ENCODE measurements at regions not wholly inside any gene's neighbourhood (a gene's known extent, or its start where the extent isn't known, plus 50 kb on each side); places are given as distances from the start of the nearest gene placed in this dataset.

DNA sequence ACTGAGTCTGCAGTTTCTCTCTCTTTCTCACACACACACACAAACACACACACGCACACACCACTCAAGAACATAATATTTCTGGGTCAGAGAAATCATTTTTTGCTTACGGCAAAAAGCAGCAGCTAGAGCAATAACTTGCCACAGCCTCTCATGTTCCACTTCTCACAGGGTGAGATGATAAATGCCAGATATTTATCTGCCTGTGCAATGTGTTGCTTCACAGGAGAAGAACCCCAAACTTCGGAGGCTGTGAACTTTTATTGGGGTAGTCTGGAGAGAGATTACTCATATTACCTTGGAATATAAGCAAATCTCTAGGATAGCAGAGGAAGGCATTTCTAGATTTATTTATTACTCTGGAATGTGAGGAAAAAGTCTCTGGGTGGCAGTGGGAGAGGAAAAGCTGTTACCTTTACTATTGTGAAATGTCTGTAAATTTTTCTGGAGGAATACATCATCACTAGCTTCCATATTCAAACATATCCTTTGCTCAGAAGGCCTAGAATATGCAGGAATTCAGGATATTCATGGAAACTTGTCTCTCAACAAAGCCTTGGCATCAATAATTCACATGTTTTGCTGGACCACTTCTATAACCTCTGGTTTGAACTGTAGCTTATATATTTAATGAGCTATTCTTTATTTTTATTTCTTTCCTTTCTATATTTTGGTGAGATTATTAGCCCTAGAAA lies 369.2 kb downstream of the NSUN3 start:
- H2AFZ ChIP-seq (ENCODE audit: low read depth, low read length): no peak overlapping the region
- H3K4me1 ChIP-seq (ENCODE audit: insufficient read depth, low read length): no peaks in the 10 kb centered on the region
- no peak overlapping the region for H3K4me3 ChIP-seq (ENCODE audit: insufficient read depth, low read depth, low read length)
- peak; percentile 7 for DNase-seq (ENCODE audit: low read depth)
- no peaks in the 10 kb centered on the region for H3K36me3 ChIP-seq (ENCODE audit: insufficient read depth, low read length)
- no peak overlapping the region for H3K9ac ChIP-seq (ENCODE audit: low read length)
- no peak for TF ChIP-seq EZH2 (IDR thresholded peaks at IDR 0.05; ENCODE audit: insufficient read depth, low read length)
- TF ChIP-seq, protein P1, sequence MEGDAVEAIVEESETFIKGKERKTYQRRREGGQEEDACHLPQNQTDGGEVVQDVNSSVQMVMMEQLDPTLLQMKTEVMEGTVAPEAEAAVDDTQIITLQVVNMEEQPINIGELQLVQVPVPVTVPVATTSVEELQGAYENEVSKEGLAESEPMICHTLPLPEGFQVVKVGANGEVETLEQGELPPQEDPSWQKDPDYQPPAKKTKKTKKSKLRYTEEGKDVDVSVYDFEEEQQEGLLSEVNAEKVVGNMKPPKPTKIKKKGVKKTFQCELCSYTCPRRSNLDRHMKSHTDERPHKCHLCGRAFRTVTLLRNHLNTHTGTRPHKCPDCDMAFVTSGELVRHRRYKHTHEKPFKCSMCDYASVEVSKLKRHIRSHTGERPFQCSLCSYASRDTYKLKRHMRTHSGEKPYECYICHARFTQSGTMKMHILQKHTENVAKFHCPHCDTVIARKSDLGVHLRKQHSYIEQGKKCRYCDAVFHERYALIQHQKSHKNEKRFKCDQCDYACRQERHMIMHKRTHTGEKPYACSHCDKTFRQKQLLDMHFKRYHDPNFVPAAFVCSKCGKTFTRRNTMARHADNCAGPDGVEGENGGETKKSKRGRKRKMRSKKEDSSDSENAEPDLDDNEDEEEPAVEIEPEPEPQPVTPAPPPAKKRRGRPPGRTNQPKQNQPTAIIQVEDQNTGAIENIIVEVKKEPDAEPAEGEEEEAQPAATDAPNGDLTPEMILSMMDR (IDR thresholded peaks at IDR 0.05; ENCODE audit: insufficient read depth, low read depth, low read length): no peak
- H3K79me2 ChIP-seq (ENCODE audit: insufficient read depth, low read length): no peaks in the 10 kb centered on the region
- no peak overlapping the region for H3K27ac ChIP-seq (ENCODE audit: low read depth, low read length)
- H4K20me1 ChIP-seq (ENCODE audit: insufficient read depth, low read length): no peaks in the 10 kb centered on the region
- Mint-ChIP-seq H3K27ac (ENCODE audit: unreplicated experiment) (no peak overlapping the region), H3K27me3 (ENCODE audit: low read depth, unreplicated experiment) (no peaks in the 10 kb centered on the region), H3K36me3 (ENCODE audit: low read depth, unreplicated experiment) (no peaks in the 10 kb centered on the region), H3K9me3 (ENCODE audit: unreplicated experiment) (peaks cover 3% of the 10 kb centered on the region), H3K4me1 (ENCODE audit: low read depth, unreplicated experiment) (peaks cover 7% of the 10 kb centered on the region), H3K4me3 (ENCODE audit: unreplicated experiment) (no peak overlapping the region)
- H3K9me3 ChIP-seq (ENCODE audit: insufficient read depth, low read depth, low read length): no peaks in the 10 kb centered on the region
- no peaks in the 10 kb centered on the region for H3K27me3 ChIP-seq (ENCODE audit: insufficient read depth, low read length)
- FAIRE-seq: no peak
- no peak overlapping the region for H3K4me2 ChIP-seq (ENCODE audit: low read length)

DNA sequence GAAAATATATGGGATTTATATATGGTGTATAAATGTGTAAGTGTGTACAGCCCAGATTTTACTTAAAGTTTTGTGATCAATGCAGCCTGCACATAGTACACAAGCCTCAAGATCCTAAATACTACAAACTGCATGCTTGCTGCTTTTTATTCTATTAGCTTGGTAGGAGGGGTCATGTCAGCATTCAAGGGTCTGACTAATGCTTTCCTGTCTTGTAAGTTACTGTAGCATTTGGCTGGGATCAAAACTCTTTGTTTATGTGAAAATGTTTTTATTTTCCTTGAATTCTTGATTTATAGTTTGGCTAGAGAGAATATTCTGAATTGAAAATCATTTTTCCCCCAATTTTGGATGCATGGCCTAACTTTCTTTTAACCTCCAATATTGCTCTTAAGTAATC lies 370.9 kb downstream of the NSUN3 start:
- no peak overlapping the region for H3K4me2 ChIP-seq (ENCODE audit: low read length)
- FAIRE-seq (no peak), DNase-seq (ENCODE audit: low read depth) (peak; percentile 44)
- no peaks in the 10 kb centered on the region for H3K27me3 ChIP-seq (ENCODE audit: insufficient read depth, low read length)
- H3K4me1 Mint-ChIP-seq (ENCODE audit: low read depth, unreplicated experiment): peaks cover 7% of the 10 kb centered on the region
- H3K9me3 ChIP-seq (ENCODE audit: insufficient read depth, low read depth, low read length): no peaks in the 10 kb centered on the region
- H3K27me3 Mint-ChIP-seq (ENCODE audit: low read depth, unreplicated experiment): no peaks in the 10 kb centered on the region
- no peaks in the 10 kb centered on the region for H3K36me3 Mint-ChIP-seq (ENCODE audit: low read depth, unreplicated experiment)
- no peaks in the 10 kb centered on the region for H3K36me3 ChIP-seq (ENCODE audit: insufficient read depth, low read length)
- no peak overlapping the region for H2AFZ ChIP-seq (ENCODE audit: low read depth, low read length)
- no peak overlapping the region for H3K27ac ChIP-seq (ENCODE audit: low read depth, low read length)
- H3K4me3 Mint-ChIP-seq (ENCODE audit: unreplicated experiment): no peak overlapping the region
- H3K4me3 ChIP-seq (ENCODE audit: insufficient read depth, low read depth, low read length): no peak overlapping the region
- H4K20me1 ChIP-seq (ENCODE audit: insufficient read depth, low read length): no peaks in the 10 kb centered on the region
- no peak overlapping the region for H3K9ac ChIP-seq (ENCODE audit: low read length)
- TF ChIP-seq, protein P1 (IDR thresholded peaks at IDR 0.05; ENCODE audit: insufficient read depth, low read depth, low read length): no peak
- TF ChIP-seq EZH2 (IDR thresholded peaks at IDR 0.05; ENCODE audit: insufficient read depth, low read length): no peak
- no peaks in the 10 kb centered on the region for H3K4me1 ChIP-seq (ENCODE audit: insufficient read depth, low read length)
- no peak overlapping the region for H3K27ac Mint-ChIP-seq (ENCODE audit: unreplicated experiment)
- no peaks in the 10 kb centered on the region for H3K9me3 Mint-ChIP-seq (ENCODE audit: unreplicated experiment)
- no peaks in the 10 kb centered on the region for H3K79me2 ChIP-seq (ENCODE audit: insufficient read depth, low read length)

DNA sequence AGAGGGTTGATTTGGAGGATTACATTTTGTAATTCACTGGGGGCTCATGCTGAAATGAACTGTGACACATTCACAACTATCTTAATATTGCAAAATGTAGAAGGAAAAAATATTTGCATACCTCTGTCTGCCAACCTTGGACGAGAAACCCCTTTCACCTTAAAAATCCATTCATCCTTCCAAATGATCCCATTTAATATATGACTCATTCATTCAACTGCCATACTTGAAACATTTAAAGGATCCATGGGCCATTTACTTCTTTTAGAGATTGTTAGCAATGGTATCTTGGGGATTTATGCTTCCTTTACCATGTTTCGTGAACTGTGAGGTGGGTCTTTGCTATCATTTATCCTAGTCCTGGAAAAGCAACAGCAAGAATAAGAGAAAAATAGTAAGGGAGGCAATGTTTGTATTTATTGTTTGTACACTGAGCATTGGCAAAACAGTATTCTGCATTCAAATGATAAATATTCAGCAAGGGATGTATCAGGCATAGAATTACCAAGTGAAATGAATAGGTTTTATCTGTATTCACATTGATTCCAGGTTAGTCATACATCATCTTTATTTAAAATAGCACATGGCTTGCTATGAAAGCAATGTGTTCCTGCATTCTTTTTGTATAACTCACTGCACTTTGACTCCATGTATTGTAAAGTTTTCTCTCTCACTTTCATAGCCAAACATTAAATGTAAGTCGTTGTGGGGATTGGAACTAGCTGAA lies 378.1 kb downstream of the NSUN3 start:
- no peak for TF ChIP-seq EZH2 (IDR thresholded peaks at IDR 0.05; ENCODE audit: insufficient read depth, low read length)
- TF ChIP-seq, protein P1 (IDR thresholded peaks at IDR 0.05; ENCODE audit: insufficient read depth, low read depth, low read length): no peak
- Histone ChIP-seq H3K27me3 (ENCODE audit: insufficient read depth, low read length) (no peaks in the 10 kb centered on the region), H3K79me2 (ENCODE audit: insufficient read depth, low read length) (no peaks in the 10 kb centered on the region), H4K20me1 (ENCODE audit: insufficient read depth, low read length) (no peaks in the 10 kb centered on the region), H3K9me3 (ENCODE audit: insufficient read depth, low read depth, low read length) (no peaks in the 10 kb centered on the region), H2AFZ (ENCODE audit: low read depth, low read length) (no peak overlapping the region), H3K4me2 (ENCODE audit: low read length) (peak overlapping the region; percentile 78), H3K9ac (ENCODE audit: low read length) (peak overlapping the region; percentile 46), H3K4me1 (ENCODE audit: insufficient read depth, low read length) (peaks cover 10% of the 10 kb centered on the region), H3K4me3 (ENCODE audit: insufficient read depth, low read depth, low read length) (no peak overlapping the region), H3K27ac (ENCODE audit: low read depth, low read length) (peak overlapping the region; percentile 78), H3K36me3 (ENCODE audit: insufficient read depth, low read length) (no peaks in the 10 kb centered on the region)
- Mint-ChIP-seq H3K36me3 (ENCODE audit: low read depth, unreplicated experiment) (no peaks in the 10 kb centered on the region), H3K4me1 (ENCODE audit: low read depth, unreplicated experiment) (peaks cover 17% of the 10 kb centered on the region), H3K27me3 (ENCODE audit: low read depth, unreplicated experiment) (no peaks in the 10 kb centered on the region), H3K9me3 (ENCODE audit: unreplicated experiment) (no peaks in the 10 kb centered on the region), H3K4me3 (ENCODE audit: unreplicated experiment) (no peak overlapping the region), H3K27ac (ENCODE audit: unreplicated experiment) (peak overlapping the region; percentile 88)
- DNase-seq (ENCODE audit: low read depth) (peak; percentile 89), FAIRE-seq (peak; percentile 58)

Measured in astrocyte (in vitro differentiated cells and primary cell).